NCI-H446 treated with DMSO at 0.1 percent for 48 hours (cell line): ENCODE measurements at regions not wholly inside any gene's neighbourhood (a gene's known extent, or its start where the extent isn't known, plus 50 kb on each side); places are given as distances from the start of the nearest gene placed in this dataset.

Source experiments
- DNase-seq: peaks from one replicate; lab custom pipeline; 2025; lab: John Stamatoyannopoulos, UW

- DNase-seq: no peak
Observed at GRCh38 chr5:123763201-123763600, 251.2 kb downstream of the CSNK1G3 start.

GRCh38 chr5:123756816-123757215, 244.8 kb downstream of the CSNK1G3 start:
- DNase-seq: peak; percentile 24

GRCh38 chr5:123756318-123756665, 244.3 kb downstream of the CSNK1G3 start:
- no peak for DNase-seq

- DNase-seq: no peak
Observed at GRCh38 chr5:123755653-123756317, 243.8 kb downstream of the CSNK1G3 start.

GRCh38 chr5:123754908-123755307, 242.9 kb downstream of the CSNK1G3 start:
- DNase-seq: peak; percentile 52

- DNase-seq: peak; percentile 79
Observed at GRCh38 chr5:123753937-123754891, 242.2 kb downstream of the CSNK1G3 start.

- peak; percentile 5 for DNase-seq
Observed at GRCh38 chr5:123753180-123753936, 241.4 kb downstream of the CSNK1G3 start.

GRCh38 chr5:123752552-123753179, 240.7 kb downstream of the CSNK1G3 start:
- peak; percentile 65 for DNase-seq

GRCh38 chr5:123751670-123752069, 239.7 kb downstream of the CSNK1G3 start:
- no peak for DNase-seq

GRCh38 chr5:123748239-123748638, 236.3 kb downstream of the CSNK1G3 start:
- no peak for DNase-seq

- no peak for DNase-seq
Observed at GRCh38 chr5:123746683-123747360, 234.8 kb downstream of the CSNK1G3 start.

GRCh38 chr5:123743990-123744583, 232.1 kb downstream of the CSNK1G3 start:
- DNase-seq: no peak

- no peak for DNase-seq
Observed at GRCh38 chr5:123735384-123735783, 223.4 kb downstream of the CSNK1G3 start.

- no peak for DNase-seq
Observed at GRCh38 chr5:123732257-123732656, 220.3 kb downstream of the CSNK1G3 start.

GRCh38 chr5:123722451-123722850, 210.5 kb downstream of the CSNK1G3 start:
- no peak for DNase-seq

GRCh38 chr5:123721675-123722276, 209.8 kb downstream of the CSNK1G3 start:
- peak; percentile 36 for DNase-seq

GRCh38 chr5:123720955-123721354, 209.0 kb downstream of the CSNK1G3 start:
- DNase-seq: no peak

GRCh38 chr5:123720339-123720738, 208.4 kb downstream of the CSNK1G3 start:
- DNase-seq: no peak

GRCh38 chr5:123719004-123719403, 207.0 kb downstream of the CSNK1G3 start:
- no peak for DNase-seq

- DNase-seq: no peak
Observed at GRCh38 chr5:123718238-123718637, 206.3 kb downstream of the CSNK1G3 start.

GRCh38 chr5:123717139-123717538, 205.2 kb downstream of the CSNK1G3 start:
- no peak for DNase-seq
